HG02981 (cell line): ENCODE measurements at regions not wholly inside any gene's neighbourhood (a gene's known extent, or its start where the extent isn't known, plus 50 kb on each side); places are given as distances from the start of the nearest gene placed in this dataset.
"Not testable (repeated sequence)": the region's sequence is repeated elsewhere in the genome, so short reads cannot be mapped to it uniquely, and the experiment has no call there.

Source experiments
- ATAC-seq: cut with Tn5 transposase; IDR thresholded peaks from one replicate; pipeline ENCODE4 v1.9.1; 2021; ENCODE audit warnings: mild to moderate bottlenecking, moderate library complexity; ENCODE audit not compliant: unreplicated experiment

DNA sequence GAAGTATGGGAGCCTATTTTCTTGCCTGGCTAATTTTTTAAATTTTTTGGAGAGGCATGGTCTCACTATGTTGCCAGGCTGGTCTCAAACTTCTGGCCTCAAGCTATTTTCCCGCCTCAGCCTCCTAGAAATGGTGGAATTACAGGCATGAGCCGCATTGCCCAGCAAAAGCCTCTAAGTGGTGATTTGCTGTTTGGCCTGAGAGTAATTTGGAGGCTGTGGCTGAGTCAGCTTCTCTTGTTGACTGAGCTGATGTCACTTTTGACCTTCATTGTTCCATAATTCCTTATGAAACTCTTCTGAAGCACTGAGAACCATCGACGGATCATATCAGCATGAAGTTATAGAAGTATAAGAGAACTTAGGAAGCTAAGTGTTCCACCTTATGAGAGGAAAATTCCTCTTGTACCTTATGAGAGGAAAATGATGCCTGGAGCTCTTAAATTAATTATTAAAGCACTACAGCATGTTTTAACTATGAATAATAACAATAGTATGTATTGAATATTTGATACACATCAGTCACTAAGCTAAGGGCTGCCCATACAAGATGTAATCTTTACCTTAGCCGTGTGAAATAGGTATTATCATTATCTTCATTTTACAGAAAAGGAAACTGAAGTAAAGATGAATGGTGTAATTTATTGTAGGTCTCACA lies 220.8 kb upstream of the MON1B start:
- no peak for ATAC-seq

DNA sequence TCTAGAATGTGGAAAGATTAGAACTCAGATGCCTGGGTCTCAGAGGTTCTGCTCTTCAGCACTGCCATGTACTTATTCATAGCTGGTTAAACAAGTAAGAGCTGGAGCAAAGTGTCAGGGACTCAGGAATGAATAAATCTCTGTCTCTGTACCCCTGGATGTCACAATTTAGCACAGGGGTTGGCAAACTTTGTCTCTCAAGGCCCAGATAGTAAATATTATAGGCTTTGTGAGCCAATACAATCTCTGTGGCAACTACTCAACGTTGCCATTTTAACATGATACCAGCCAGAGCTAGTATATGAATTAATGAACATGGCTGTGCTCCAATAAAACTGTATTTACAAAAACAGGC lies 220.3 kb upstream of the MON1B start:
- ATAC-seq: no peak

DNA sequence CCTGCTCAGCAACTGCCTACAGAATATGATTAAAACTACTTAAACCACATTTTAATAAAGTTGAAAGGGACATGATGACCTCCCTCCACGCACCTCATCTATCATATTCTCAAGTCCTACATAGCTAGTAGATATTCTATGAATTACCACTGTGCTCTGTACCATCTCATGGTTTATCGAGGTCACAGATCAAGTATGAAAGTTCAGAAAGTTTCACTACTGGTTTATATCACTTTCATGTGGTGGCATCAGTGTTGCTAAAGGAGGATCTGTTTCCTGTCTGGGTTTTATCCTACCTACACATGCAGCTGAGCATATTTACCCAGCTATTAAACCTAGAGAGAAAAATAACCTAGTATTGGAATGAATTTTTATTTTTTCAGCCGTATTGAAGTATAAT lies 214.9 kb upstream of the MON1B start:
- peak; percentile 94 for ATAC-seq

DNA sequence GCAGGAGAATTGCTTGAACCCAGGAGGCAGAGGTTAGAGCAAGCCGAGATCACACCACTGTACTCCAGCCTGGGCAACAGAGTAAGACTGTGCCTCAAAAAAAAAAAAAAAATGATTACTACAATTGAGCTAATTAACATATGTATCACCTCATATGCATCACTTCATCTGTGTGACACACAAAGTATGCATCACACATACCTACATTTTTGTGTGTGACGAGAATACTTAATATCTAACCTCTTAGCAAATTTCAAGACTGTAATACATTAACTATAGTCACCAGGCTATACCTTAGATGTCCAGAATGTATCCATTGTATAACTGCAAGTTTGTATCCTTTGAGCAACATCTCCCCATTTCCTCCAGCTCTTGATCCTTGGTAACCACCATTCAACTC lies 214.2 kb upstream of the MON1B start:
- no peak for ATAC-seq

DNA sequence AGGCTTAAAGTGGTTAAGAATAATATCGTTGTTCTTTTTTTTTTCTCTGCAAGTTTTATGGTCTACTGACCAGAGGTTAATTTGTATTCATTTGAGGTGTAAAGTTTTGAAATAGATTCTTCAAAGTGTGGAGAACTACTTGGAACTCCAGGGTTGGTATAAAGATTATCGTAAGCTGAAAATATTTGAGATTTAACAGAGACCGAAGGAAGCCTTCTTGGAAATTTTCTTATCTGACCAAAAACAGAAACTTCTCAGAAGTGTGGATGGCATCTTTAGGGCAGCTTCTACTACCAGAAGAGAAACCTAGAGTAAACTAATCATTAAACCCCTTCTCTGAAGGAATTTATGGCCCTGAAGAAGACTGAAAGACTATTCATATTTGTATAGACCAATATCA lies 206.8 kb upstream of the MON1B start:
- no peak for ATAC-seq

DNA sequence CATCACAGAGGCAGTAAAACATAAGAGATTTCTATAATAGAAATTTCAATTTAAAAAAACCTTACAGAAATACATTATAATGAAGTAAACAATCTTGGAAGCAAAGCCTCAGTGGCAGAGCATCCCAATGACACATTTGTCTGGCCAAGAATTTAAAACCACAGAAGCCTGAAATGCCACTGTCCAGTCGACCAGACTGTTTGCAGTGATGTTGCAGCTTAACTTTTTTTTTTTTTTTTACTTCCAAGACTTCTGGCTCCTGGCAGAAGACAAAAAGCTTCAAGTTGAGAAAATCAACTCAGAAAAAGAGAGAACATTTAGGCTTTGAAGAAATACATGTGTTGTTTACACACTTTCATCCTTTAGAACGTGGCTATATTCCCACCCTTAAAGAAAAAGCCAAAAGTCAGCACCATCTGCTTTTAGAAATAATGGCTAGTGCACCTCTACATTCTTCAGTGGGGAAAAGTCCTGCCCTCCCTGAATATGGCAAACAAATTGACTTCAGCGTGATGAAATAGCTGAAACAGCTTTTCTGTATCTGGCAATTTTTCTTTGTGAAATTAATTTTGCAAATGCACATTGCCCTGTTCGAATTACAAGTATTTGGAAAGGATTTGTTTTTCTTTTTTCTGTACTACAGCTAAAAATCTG lies 205.5 kb upstream of the MON1B start:
- ATAC-seq: no peak

DNA sequence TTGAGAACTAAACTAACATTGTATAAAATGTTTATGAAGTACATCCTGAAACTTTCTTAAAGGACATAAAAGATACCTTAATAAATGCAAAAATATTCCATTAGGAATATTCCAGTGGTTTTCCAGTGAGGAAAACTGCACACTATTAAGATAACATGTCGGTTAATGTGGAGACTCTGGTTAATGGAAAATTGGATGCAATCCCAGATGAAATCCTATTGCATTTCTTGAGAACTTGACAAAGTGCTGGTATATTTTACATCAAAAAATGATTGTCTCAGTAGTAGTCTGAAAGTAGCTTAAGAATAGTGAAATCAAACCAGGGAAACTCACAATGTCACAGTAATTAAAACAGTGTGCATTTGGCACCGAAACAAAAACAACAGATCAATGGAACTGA lies 202.5 kb upstream of the MON1B start:
- ATAC-seq: no peak

DNA sequence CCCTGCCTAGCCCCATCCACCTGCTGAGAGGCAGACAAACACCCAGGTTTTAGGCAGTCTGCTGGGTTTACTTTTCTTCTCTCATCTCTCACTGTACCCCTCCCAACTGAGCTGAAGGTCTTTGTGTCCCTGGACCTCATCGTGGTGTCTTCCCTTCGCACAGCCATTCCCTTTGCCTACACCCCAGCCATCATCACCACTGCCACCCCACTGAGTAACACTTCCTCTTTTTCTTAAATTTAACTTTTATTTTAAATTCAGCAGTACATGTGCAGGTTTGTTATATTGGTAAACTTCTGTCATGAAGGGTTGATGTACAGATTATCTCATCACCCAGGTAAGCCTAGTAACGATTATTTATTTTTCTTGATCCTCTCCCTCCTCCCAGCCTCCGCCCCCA lies 188.3 kb upstream of the MON1B start:
- no peak for ATAC-seq

DNA sequence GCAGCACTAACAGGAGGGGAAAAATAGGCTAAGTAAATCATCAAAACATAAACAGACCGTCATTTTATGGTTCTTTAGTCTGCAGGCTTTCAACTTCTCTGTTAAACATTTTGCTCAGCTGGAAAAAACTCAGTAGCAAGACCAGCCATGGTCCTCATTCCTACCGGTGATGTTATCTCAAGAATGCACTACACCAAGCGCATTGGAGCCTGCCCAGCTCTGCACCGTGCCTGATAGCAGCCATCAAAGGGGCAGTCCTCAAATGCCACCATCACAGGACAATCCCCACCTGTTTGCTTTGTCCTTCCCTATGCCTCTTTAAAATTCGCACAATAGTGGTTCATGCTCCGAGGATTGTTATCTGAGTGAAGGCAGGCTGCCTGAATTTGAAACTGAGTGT lies 181.5 kb upstream of the MON1B start:
- no peak for ATAC-seq

DNA sequence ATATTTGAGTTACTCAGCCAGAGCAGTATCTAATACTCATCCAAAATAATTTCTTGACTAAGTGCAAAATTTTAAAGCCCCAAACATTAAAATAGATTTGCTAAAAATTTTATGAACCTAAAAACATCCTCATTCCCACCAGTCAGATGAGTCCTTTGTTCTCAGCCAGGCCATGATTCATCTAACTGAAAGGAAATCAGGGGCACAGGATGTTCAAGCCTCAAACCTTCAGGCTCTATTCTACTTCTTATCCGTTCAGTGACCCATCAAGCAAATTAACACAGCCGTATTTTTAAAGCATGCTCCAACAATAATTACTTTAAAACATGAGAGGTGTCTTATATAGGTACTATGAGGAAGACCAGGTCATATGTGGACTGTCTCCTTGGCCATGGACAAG lies 176.5 kb upstream of the MON1B start:
- no peak for ATAC-seq

DNA sequence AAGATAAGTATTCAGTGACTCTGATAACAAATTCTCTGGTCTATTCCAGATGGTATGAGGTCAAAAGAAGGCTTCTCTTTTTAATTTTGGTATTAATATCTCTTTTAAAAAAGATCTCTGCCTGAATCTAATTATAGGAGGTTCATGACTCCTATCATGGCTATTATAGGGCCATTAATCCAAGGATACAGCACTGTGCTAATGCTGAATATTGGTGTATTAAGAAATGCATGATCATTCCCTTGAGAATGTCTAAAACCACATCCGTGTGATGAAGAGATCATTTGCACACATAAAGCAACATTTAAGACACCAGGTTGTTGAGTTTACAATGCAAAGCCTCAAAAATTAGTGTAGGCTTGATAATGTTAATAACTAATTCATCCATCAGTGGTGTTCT lies 160.4 kb upstream of the MON1B start:
- ATAC-seq: no peak

DNA sequence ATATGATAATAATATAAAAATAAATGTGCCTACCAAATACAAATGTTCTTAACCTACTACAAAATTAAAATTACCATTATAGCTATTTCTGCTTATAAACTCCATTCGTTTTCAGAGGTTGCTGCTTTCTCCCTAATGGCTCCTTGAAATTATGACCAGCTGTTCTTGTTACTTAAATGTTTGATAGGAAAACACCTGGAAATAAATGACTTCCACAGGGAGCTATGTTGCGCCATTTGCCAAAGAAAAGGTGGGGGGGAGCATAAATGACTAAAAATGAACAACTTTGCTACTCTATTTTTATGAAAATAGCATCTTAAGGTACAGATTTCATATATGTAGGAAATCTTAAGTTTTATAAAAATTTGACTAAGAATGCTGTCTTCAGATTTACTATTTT lies 157.5 kb upstream of the MON1B start:
- ATAC-seq: no peak

DNA sequence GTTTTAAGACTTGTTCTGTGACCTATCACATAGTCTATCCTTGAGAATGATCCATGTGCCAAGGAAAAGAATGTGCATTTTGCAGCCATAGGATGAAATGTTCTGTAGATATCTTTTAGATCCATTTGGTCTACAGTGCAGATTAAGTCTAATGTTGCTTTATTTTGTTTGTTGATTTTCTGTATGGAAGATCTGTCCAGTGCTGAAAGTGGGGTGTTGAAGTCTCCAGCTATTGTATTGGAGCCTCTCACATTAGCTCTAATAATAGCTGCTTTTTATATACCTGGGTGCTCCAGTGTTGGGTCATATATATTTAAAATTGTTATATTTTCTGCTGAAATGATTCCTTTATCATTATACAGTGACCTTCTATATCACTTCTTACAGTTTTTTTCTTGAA lies 155.6 kb upstream of the MON1B start:
- no peak for ATAC-seq

DNA sequence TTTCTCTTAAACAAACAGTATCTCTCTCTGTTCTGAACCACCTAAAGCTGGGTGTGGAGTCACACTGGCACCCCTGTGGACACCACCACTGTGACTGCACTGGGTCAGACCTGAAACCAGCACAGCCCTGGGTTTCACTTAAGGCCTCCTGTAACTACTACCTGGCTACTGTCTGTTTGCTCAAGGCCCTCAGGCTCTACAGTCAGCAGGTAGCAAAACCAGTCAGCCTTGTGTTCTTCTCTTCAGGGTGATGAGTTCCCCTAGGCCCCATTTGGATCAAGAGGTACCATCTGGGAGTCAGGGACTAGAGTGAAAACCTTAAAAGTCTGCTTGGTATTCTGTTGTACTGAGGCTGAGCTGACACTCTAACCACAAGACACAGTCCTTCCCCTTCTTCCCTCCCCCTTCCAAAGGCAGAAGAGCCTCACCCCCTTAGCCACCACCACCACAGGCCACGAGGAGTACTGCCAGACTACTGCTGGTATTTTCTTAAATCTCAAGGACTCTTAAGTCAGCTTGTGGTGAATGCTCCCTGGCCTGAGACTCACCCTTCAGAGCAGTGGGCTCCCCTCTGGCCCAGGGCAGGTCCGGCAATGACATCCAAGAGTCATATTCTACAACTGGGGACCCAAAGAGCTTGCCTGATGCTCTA lies 153.2 kb upstream of the MON1B start:
- no peak for ATAC-seq

DNA sequence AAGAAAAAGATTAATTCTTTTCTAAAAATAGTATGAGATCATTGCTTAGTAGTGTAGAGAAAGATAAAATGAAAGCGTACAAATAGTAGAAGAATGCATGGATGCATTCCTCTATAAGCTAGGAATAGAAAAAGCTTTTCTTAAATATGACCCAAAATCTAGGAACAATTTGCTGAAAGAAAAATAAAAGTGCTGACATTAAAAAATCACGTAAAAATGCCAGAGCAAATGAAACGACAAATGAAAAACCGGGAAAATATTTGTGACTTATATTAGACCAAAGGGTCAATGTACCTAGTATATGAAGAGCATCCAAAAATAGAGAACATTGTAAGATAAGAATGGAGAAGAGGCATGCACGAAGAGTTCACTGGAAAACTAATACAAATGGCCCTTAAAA lies 149.5 kb upstream of the MON1B start:
- ATAC-seq: no peak

DNA sequence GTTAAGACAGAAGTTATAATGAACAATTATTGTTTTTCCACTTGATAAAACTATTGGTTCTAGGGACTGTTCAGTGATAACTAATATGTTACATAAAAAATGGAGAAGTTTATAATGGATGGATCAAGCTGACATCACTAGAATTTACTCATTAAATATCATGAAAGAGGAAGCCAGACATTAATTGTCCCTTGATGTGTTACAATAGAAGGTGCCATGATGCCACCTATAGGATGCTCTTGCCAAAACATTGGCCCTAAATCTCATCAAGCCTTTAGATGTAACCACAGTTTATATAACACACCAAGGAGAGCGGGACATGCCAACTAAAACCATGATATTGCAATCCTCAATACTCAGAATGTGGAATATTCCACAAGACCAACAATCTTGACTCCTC lies 147.9 kb upstream of the MON1B start:
- no peak for ATAC-seq

DNA sequence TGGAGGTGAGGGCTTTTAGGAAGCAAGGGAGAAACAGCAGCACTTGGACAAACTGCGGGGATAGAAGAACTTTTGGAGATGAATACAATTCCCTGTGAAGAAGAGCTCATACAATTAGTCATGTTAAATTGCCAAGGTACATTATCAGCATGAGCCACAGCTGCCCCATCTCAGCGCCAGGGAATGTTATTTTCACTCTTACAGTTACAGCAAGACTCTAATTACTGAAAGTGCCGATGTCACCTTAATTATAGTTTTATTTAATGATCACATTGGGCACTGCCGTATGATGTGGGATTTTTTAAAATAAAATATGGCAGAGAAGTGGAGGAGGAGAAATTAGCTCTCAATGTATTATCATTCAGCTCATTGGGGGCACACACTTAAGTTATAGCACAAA lies 144.8 kb upstream of the MON1B start:
- no peak for ATAC-seq

DNA sequence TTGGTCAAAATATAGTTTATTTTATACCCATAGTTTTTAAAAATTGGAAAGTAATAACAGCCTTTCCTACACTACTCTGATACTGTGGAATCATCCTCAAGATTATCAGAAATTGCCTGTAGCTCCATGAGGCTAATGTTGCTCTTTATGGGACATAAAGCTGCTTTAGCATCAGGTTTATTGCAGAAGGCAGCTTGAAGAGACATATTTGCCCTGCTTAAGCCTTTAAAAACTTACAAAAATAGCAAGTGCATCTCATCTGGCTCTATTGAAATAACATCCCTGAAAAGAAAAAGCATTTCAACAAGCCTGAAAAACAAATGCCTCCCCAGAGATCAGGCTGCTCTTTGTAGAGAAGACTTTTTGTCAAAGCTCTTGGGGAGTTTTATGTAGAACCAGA lies 142.9 kb upstream of the MON1B start:
- ATAC-seq: no peak

DNA sequence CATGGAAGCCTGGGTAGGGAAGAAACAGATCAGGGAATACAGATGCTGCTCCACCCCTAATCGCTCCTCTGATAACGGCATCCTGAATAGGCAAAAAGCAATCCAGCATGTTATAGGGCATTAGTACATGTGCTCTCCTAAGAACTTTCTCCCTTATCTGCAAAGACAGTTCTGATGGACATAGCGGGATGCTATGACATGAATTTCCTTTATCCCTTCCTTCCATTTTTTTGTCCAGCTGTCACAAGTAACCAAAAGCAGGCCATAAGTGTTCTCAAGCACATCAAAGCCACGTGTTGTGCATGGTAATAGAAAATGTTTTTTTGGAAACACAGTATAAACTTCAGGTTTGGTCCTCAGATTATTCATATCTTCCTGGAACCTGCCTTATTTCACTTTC lies 141.4 kb upstream of the MON1B start:
- no peak for ATAC-seq

DNA sequence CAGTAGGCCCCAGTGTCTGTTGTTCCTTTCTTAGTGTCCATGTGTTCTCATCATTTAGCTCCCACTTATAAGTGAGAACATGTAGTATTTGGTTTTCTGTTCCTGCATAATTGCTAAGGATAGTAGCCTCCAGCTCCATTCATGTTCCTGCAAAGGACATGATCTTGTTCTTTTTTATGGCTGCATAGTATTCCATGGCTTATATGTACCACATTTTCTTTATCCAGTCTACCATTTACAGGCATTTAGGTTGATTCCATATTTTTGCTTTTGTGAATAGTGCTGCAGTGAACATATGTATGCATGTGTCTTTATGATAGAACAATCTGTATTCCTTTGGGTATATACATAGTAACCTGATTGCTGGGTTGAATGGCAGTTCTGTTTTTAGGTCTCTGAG lies 134.4 kb upstream of the MON1B start:
- ATAC-seq: not testable (repeated sequence)

DNA sequence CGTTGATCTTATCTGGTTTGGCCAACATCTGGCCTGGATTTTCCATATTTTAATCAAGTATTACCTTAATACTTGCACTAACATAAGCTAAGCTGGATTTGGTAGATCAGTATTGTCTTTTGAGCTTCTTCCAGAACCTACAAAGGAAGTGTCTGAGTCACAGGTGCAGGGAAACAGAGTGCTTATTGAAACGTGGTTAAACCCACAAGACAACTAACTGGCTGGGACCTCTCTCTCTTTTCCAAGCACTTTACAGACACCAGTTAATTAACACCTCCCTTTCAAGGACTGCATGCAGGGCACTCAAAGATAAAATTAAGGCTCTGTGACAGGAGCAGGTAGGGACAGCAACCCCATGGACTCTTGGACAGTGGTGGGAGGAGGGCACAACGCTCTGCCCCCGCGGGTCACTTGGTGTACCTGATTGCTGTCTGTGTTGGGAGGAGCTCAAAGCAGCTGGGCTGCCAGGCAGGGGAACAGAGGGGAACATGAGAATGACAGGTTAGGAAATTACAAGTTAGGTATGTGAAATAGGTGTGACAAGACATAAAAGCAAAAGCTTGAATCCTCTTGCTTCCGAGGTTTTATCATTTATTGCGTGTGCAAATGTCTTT lies 133.7 kb upstream of the MON1B start:
- no peak for ATAC-seq

DNA sequence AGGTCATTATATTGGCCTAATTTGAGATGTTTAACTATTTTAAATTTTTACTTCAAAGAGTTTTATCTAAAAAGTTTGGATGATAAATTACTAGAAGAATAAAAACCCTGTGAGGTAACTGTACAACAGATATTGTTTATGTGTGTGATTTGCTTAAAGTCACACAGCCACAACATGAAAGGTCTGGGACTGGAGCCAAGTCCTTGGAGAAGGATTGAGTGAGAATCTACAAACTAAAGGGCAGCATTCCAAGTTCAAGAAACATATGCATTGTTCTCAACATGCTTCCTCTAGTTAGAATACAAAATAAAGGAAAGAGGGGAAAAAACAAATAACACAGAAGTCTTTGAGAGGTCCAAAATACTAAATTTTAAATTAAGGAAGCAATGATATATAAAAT lies 131.5 kb upstream of the MON1B start:
- no peak for ATAC-seq
